ENCODE measurements at regions not wholly inside any gene's neighbourhood (a gene's known extent, or its start where the extent isn't known, plus 50 kb on each side); places are given as distances from the start of the nearest gene placed in this dataset.
"Not testable (repeated sequence)": the region's sequence is repeated elsewhere in the genome, so short reads cannot be mapped to it uniquely, and the experiment has no call there.

DNA sequence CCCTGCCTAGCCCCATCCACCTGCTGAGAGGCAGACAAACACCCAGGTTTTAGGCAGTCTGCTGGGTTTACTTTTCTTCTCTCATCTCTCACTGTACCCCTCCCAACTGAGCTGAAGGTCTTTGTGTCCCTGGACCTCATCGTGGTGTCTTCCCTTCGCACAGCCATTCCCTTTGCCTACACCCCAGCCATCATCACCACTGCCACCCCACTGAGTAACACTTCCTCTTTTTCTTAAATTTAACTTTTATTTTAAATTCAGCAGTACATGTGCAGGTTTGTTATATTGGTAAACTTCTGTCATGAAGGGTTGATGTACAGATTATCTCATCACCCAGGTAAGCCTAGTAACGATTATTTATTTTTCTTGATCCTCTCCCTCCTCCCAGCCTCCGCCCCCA, 188.3 kb upstream of the MON1B start:
- DNase-seq, result no peak

DNA sequence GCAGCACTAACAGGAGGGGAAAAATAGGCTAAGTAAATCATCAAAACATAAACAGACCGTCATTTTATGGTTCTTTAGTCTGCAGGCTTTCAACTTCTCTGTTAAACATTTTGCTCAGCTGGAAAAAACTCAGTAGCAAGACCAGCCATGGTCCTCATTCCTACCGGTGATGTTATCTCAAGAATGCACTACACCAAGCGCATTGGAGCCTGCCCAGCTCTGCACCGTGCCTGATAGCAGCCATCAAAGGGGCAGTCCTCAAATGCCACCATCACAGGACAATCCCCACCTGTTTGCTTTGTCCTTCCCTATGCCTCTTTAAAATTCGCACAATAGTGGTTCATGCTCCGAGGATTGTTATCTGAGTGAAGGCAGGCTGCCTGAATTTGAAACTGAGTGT, 181.5 kb upstream of the MON1B start:
- no peak for DNase-seq

DNA sequence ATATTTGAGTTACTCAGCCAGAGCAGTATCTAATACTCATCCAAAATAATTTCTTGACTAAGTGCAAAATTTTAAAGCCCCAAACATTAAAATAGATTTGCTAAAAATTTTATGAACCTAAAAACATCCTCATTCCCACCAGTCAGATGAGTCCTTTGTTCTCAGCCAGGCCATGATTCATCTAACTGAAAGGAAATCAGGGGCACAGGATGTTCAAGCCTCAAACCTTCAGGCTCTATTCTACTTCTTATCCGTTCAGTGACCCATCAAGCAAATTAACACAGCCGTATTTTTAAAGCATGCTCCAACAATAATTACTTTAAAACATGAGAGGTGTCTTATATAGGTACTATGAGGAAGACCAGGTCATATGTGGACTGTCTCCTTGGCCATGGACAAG, 176.5 kb upstream of the MON1B start:
- DNase-seq, result no peak

DNA sequence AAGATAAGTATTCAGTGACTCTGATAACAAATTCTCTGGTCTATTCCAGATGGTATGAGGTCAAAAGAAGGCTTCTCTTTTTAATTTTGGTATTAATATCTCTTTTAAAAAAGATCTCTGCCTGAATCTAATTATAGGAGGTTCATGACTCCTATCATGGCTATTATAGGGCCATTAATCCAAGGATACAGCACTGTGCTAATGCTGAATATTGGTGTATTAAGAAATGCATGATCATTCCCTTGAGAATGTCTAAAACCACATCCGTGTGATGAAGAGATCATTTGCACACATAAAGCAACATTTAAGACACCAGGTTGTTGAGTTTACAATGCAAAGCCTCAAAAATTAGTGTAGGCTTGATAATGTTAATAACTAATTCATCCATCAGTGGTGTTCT, 160.4 kb upstream of the MON1B start:
- no peak for DNase-seq

DNA sequence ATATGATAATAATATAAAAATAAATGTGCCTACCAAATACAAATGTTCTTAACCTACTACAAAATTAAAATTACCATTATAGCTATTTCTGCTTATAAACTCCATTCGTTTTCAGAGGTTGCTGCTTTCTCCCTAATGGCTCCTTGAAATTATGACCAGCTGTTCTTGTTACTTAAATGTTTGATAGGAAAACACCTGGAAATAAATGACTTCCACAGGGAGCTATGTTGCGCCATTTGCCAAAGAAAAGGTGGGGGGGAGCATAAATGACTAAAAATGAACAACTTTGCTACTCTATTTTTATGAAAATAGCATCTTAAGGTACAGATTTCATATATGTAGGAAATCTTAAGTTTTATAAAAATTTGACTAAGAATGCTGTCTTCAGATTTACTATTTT, 157.5 kb upstream of the MON1B start:
- no peak for DNase-seq

DNA sequence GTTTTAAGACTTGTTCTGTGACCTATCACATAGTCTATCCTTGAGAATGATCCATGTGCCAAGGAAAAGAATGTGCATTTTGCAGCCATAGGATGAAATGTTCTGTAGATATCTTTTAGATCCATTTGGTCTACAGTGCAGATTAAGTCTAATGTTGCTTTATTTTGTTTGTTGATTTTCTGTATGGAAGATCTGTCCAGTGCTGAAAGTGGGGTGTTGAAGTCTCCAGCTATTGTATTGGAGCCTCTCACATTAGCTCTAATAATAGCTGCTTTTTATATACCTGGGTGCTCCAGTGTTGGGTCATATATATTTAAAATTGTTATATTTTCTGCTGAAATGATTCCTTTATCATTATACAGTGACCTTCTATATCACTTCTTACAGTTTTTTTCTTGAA, 155.6 kb upstream of the MON1B start:
- DNase-seq, result no peak

DNA sequence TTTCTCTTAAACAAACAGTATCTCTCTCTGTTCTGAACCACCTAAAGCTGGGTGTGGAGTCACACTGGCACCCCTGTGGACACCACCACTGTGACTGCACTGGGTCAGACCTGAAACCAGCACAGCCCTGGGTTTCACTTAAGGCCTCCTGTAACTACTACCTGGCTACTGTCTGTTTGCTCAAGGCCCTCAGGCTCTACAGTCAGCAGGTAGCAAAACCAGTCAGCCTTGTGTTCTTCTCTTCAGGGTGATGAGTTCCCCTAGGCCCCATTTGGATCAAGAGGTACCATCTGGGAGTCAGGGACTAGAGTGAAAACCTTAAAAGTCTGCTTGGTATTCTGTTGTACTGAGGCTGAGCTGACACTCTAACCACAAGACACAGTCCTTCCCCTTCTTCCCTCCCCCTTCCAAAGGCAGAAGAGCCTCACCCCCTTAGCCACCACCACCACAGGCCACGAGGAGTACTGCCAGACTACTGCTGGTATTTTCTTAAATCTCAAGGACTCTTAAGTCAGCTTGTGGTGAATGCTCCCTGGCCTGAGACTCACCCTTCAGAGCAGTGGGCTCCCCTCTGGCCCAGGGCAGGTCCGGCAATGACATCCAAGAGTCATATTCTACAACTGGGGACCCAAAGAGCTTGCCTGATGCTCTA, 153.2 kb upstream of the MON1B start:
- no peak for DNase-seq

DNA sequence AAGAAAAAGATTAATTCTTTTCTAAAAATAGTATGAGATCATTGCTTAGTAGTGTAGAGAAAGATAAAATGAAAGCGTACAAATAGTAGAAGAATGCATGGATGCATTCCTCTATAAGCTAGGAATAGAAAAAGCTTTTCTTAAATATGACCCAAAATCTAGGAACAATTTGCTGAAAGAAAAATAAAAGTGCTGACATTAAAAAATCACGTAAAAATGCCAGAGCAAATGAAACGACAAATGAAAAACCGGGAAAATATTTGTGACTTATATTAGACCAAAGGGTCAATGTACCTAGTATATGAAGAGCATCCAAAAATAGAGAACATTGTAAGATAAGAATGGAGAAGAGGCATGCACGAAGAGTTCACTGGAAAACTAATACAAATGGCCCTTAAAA, 149.5 kb upstream of the MON1B start:
- DNase-seq, result no peak

DNA sequence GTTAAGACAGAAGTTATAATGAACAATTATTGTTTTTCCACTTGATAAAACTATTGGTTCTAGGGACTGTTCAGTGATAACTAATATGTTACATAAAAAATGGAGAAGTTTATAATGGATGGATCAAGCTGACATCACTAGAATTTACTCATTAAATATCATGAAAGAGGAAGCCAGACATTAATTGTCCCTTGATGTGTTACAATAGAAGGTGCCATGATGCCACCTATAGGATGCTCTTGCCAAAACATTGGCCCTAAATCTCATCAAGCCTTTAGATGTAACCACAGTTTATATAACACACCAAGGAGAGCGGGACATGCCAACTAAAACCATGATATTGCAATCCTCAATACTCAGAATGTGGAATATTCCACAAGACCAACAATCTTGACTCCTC, 147.9 kb upstream of the MON1B start:
- peak; percentile 33 for DNase-seq

DNA sequence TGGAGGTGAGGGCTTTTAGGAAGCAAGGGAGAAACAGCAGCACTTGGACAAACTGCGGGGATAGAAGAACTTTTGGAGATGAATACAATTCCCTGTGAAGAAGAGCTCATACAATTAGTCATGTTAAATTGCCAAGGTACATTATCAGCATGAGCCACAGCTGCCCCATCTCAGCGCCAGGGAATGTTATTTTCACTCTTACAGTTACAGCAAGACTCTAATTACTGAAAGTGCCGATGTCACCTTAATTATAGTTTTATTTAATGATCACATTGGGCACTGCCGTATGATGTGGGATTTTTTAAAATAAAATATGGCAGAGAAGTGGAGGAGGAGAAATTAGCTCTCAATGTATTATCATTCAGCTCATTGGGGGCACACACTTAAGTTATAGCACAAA, 144.8 kb upstream of the MON1B start:
- no peak for DNase-seq

DNA sequence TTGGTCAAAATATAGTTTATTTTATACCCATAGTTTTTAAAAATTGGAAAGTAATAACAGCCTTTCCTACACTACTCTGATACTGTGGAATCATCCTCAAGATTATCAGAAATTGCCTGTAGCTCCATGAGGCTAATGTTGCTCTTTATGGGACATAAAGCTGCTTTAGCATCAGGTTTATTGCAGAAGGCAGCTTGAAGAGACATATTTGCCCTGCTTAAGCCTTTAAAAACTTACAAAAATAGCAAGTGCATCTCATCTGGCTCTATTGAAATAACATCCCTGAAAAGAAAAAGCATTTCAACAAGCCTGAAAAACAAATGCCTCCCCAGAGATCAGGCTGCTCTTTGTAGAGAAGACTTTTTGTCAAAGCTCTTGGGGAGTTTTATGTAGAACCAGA, 142.9 kb upstream of the MON1B start:
- no peak for DNase-seq

DNA sequence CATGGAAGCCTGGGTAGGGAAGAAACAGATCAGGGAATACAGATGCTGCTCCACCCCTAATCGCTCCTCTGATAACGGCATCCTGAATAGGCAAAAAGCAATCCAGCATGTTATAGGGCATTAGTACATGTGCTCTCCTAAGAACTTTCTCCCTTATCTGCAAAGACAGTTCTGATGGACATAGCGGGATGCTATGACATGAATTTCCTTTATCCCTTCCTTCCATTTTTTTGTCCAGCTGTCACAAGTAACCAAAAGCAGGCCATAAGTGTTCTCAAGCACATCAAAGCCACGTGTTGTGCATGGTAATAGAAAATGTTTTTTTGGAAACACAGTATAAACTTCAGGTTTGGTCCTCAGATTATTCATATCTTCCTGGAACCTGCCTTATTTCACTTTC, 141.4 kb upstream of the MON1B start:
- no peak for DNase-seq

DNA sequence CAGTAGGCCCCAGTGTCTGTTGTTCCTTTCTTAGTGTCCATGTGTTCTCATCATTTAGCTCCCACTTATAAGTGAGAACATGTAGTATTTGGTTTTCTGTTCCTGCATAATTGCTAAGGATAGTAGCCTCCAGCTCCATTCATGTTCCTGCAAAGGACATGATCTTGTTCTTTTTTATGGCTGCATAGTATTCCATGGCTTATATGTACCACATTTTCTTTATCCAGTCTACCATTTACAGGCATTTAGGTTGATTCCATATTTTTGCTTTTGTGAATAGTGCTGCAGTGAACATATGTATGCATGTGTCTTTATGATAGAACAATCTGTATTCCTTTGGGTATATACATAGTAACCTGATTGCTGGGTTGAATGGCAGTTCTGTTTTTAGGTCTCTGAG, 134.4 kb upstream of the MON1B start:
- not testable (repeated sequence) for DNase-seq

DNA sequence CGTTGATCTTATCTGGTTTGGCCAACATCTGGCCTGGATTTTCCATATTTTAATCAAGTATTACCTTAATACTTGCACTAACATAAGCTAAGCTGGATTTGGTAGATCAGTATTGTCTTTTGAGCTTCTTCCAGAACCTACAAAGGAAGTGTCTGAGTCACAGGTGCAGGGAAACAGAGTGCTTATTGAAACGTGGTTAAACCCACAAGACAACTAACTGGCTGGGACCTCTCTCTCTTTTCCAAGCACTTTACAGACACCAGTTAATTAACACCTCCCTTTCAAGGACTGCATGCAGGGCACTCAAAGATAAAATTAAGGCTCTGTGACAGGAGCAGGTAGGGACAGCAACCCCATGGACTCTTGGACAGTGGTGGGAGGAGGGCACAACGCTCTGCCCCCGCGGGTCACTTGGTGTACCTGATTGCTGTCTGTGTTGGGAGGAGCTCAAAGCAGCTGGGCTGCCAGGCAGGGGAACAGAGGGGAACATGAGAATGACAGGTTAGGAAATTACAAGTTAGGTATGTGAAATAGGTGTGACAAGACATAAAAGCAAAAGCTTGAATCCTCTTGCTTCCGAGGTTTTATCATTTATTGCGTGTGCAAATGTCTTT, 133.7 kb upstream of the MON1B start:
- no peak for DNase-seq

DNA sequence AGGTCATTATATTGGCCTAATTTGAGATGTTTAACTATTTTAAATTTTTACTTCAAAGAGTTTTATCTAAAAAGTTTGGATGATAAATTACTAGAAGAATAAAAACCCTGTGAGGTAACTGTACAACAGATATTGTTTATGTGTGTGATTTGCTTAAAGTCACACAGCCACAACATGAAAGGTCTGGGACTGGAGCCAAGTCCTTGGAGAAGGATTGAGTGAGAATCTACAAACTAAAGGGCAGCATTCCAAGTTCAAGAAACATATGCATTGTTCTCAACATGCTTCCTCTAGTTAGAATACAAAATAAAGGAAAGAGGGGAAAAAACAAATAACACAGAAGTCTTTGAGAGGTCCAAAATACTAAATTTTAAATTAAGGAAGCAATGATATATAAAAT, 131.5 kb upstream of the MON1B start:
- no peak for DNase-seq

DNA sequence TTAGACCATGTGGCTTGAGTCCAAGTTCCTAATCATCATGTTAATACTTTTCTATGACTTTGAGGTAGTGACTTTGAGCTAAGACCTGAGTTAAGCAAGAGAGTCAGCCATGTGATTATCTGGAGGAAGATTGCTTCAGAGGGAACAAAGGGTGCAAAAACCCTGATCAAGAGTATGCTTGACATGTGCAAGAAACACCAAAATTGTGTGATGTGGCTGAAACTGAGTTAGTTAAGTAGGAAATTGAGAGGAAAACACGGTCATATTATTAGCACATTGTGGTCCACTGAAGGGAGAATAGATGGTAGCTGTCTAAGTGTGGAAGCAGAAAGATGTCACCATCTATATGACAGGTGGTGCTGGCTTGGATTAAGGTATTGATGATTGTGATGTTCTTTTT, 130.4 kb upstream of the MON1B start:
- DNase-seq, result no peak

DNA sequence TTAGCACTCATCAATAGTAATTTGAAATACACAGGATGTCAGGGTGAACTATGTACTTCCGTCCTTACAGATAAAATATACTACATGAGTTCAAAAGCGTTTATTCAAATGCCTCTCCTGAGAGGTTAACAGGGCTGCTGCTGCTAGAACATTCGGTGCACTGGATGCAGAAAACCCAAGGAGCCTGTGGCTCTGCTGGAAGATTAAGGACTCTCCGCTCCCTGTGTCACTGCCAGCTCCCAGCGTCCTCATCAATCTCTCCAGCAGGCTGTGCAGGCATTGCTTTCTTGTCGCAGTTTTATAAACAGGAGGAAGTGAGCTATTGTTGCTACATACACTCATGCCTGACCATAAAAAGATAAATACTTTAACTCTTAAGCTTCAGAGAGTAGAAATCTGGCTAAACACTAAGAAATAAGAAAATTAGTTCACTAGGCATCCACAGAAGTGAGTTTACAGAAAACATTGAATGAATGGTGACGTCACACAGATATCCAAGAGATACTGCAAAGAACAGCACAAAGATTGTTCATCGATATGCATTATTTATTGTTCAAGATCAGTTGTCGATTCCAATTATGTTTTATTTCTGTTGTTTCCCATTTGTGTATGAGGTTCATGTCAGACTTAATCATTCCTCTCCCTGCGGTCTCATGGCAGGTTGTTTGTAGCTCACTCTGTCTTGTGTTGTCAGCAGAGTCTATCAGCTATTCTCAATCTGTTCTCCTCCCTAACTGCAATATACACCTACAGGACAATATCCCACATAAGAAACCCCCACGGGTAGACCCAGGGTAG, 127.9 kb upstream of the MON1B start:
- no peak for DNase-seq

DNA sequence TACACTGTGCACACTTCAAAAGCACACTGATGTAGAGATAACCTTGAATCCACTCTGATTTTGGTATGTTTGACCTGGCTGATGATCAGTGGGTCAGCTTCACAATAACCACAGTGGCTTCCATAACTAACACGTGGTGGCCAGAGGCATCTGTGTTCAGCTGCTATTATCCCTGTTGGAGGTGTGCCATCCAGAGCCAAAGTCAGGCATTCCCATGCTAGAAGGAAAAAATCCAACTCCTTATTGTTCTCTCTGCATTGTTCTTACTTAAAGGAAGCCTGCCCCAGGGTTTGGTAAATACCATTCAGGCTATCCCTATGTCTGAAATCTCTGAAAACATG, 127.3 kb upstream of the MON1B start:
- no peak for DNase-seq

DNA sequence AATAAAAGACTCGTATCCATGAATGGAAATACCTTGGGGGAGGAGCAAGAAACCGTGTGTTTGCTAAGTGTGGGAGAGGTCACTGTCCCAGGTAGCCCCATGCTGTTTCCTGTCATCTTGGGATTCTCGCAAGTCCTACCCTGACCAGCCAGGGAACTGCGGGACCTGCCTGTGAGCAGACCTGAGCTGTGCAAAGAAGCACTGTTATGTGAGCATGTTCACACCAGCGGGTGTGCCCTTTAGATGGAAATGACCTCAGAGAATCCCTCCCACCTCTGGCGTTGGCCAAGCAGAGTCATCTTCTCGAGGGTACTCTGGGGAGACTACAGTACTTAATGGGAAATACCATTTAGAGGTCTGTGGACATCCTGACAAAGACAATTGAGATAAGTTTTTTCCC, 127.0 kb upstream of the MON1B start:
- DNase-seq, result no peak

DNA sequence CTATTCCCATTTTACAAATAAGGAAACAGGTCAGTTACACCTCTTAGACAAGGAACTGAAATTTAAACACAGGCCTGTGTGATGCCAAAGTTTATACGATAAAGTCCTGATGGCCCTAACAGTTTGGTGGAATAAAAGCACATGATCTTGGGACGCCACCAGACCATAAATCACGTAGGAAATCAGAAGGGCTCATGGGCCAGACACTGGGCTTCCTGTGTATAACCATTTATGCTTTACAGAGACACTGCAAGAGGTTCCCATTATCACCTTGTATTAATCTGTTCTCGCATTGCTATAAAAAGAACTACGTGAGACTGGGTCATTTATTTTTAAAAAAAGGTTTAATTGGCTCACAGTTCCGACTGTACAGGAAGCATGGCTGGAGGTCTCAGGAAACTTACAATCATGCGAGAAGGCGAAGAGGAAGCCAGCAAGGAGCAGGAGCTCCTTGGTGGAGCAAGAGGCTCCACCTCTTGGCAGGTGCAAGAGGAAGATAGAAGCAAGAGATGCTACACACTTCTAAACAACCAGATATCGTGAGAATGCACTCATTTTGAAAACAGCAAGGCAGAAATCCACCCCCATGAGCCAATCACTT, 124.0 kb upstream of the MON1B start:
- DNase-seq, result no peak

DNA sequence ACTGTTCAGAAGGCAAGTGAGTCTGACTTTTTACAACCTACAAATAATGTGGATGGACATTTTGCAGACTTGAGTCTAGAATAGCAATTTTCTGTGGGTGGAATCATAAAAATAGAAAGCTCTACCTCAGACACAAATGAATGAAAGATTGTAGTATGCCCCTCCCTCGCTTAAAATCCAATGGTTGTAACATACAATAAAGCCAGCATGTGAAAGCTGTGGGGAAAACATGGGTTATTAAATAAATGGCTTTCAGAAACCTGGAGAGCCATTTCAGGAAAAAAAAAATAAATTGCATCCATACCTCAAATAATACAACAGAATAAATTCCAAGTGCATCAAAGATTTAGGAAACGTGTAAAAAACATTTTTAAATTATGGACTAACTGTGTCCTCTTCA, 123.1 kb upstream of the MON1B start:
- no peak for DNase-seq

DNA sequence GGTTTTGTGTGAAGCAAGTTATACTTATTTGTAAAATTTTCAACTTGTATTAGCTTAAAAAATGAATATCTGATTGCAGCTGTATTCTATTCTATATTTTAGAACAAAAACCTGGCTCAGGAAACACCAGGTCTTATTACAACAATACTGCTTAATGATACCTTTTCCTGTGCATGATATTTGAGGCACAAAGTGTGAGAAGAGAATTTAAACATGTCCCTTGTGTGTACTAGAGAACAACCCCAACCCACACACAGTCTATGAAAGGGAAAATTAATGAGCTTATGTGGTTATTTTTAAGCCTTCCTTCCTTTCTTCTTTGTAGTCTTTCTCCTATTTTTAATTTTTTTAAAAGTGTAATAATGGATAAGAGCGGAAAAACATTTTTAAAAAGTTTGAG, 122.6 kb upstream of the MON1B start:
- no peak for DNase-seq

DNA sequence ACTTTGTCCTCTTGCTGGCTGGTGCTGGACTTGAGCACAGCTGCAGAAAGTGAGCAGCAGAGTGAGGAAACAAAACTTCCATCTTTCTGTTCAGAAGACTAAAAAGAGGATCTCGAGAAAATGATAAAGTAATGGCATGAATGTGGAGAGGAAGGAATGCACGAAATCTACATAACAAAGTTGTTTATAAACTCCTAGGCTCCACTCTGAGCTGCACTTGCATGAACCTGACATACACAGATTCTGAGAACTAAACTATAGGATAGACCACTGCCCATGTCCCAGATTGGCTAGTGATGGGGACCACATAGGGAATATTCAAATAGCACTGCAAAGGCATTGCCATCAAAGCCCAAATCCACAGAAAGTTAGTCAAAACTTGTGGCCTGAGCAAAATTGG, 121.1 kb upstream of the MON1B start:
- DNase-seq, result no peak

DNA sequence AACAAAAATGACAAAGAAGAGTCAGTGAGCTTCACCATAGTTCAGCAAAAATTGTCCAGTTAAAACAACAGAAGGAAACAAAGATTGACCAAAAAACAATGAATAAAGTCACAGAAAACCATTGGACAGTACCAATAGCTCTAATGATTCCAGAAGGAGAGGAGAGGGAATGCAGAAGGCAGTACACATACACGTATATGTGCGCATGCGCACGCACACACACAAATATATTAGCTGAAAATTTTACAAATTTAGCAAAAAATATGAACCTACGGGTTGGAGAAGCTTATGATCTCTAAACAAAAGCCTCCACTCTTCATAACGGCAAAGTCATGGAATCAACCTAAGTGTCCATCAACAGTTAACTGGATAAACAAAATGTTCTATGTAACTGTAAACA, 120.3 kb upstream of the MON1B start:
- DNase-seq, result no peak
